Breast epithelium (tissue), 4 donors: ENCODE measurements at regions not wholly inside any gene's neighbourhood (a gene's known extent, or its start where the extent isn't known, plus 50 kb on each side); places are given as distances from the start of the nearest gene placed in this dataset.

ENCODE experiments used
- DNase-seq, 2 donors: peaks; one replicate each; pipeline ENCODE4 v3.0.0-alpha.2; 2019; ENCODE audit warnings: low spot score in 2 of 2
- H3K27ac ChIP-seq, 2 donors: fragments of 200-600 bp; sonication (generic) in 1 of 2; one replicate each; pipeline ENCODE4 v1.5.1; 2016 to 2019; ENCODE audit warnings: mild to moderate bottlenecking in 1 of 2
- H3K27me3 ChIP-seq, 2 donors: fragments of 200-600 bp; sonication (generic) in 1 of 2; one replicate each; pipeline versions ENCODE4 v1.5.1 to v1.6.0; 2017 to 2019; ENCODE audit warnings: control low read depth in 1 of 2, mild to moderate bottlenecking in 1 of 2
- H3K36me3 ChIP-seq: fragments of 200-600 bp; one replicate; pipeline ENCODE4 v1.5.1; 2019
- H3K4me1 ChIP-seq, 2 donors: fragments of 200-600 bp; sonication (generic); one replicate each; pipeline ENCODE4 v1.5.1; 2016 to 2019; ENCODE audit warnings: control low read depth in 1 of 2
- H3K4me3 ChIP-seq, 3 donors: fragments of 200-600 bp; sonication (generic); 1 replicate in 2 of 3; 2 replicates in 1 of 3; pipeline ENCODE4 v1.5.1; 2016 to 2019; ENCODE audit warnings: mild to moderate bottlenecking in 3 of 3, moderate library complexity in 2 of 3
- H3K9me3 ChIP-seq, 2 donors: fragments of 200-600 bp; sonication (generic) in 1 of 2; one replicate each; pipeline ENCODE4 v1.5.1; 2016 to 2019; ENCODE audit warnings: control low read depth in 1 of 2
- POLR2A ChIP-seq: fragments of 450-650 bp; IDR thresholded peaks from one replicate; pipeline ENCODE4 v1.6.1; 2016; ENCODE audit warnings: antibody characterized with exemption, mild to moderate bottlenecking, moderate library complexity
- POLR2AphosphoS5 ChIP-seq, 3 donors: sonication (generic); formaldehyde crosslinking; IDR thresholded peaks; one replicate each; pipeline ENCODE4 v1.6.1; 2017; ENCODE audit warnings: antibody characterized with exemption in 3 of 3
- intact Hi-C: fragments of 100-400 bp; cut with DNase I; formaldehyde crosslinking; loops from one replicate; pipeline ENCODE4 v1.15.1; 2023; ENCODE audit warnings: low total_unique reads
- TF ChIP-seq, protein P1 (sequence below), 3 donors: fragments of 450-650 bp; IDR thresholded peaks; one replicate each; pipeline ENCODE4 v1.5.1; 2016 to 2017; ENCODE audit warnings: antibody characterized with exemption in 3 of 3, mild to moderate bottlenecking in 3 of 3, moderate library complexity in 3 of 3

DNA sequence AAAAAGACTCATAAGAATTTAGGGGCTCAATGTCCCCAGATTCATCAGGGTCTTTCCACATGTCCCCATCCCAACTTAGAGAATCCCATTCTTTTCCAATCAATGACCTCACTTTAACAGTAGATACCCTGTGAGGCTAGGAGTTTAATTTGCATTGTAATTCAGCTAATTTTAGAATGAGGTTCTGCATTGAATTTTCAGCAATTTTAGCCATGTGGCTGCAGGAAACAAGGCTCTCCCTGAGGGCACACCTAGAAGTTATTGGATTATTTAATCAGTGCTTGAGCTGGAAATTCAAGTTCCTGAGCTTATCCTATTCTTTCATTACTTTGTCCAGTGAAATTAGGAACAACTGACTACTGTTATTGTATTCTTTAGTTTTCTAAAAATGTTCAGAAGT is 433.8 kb downstream of the ADAMTS20 start:
- TF ChIP-seq POLR2AphosphoS5 (IDR thresholded peaks at IDR 0.05): no peak
- no peak for TF ChIP-seq POLR2A

DNA sequence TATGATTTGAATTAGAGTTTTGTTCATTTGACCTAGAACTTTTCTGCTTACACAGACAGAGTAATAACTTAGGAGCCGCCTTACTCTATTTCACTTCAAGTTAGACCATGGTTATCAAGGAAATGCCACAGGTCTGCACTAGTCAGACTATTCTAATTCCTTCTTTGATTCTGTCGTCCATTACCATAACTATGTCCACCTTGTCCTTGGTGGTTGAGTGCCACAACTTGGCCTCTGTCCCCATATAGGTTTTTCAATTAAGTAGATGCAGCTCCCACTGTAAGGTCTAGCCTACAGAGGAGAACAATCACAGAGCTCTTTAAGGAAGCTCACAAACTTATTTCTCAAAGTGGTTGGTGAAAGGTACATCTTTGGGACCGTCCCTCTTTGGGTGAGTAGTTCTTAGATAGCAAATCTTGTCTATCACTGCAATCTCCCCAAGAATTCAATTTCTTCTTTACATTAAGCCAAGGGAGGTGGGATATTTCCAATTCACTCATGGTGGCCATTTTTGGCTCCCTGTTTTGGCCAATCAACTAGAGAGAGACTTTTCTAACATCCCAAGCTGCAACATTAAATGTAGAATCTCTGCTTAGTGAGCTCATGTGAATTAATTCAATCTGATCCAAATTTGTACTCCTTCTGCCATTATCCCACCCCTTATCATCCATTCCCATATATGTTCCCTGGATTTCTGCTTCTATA is 434.6 kb downstream of the ADAMTS20 start:
- Histone ChIP-seq H3K36me3 (no peaks in the 10 kb centered on the region), H3K27ac (no peak overlapping the region), H3K27me3 (no peaks in the 10 kb centered on the region), H3K9me3 (no peaks in the 10 kb centered on the region), H3K4me1 (no peaks in the 10 kb centered on the region), H3K4me3 (no peak overlapping the region)
- intact Hi-C loops: no loop called here
- no peak for DNase-seq
- no peak for TF ChIP-seq POLR2AphosphoS5 (IDR thresholded peaks at IDR 0.05)
- TF ChIP-seq POLR2A: no peak
- TF ChIP-seq, protein P1, sequence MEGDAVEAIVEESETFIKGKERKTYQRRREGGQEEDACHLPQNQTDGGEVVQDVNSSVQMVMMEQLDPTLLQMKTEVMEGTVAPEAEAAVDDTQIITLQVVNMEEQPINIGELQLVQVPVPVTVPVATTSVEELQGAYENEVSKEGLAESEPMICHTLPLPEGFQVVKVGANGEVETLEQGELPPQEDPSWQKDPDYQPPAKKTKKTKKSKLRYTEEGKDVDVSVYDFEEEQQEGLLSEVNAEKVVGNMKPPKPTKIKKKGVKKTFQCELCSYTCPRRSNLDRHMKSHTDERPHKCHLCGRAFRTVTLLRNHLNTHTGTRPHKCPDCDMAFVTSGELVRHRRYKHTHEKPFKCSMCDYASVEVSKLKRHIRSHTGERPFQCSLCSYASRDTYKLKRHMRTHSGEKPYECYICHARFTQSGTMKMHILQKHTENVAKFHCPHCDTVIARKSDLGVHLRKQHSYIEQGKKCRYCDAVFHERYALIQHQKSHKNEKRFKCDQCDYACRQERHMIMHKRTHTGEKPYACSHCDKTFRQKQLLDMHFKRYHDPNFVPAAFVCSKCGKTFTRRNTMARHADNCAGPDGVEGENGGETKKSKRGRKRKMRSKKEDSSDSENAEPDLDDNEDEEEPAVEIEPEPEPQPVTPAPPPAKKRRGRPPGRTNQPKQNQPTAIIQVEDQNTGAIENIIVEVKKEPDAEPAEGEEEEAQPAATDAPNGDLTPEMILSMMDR (IDR thresholded peaks at IDR 0.05): no peak

More for the DNA sequence above, 433.8 kb downstream of the ADAMTS20 start:
- Histone ChIP-seq H3K27ac (no peak overlapping the region), H3K4me3 (no peak overlapping the region), H3K27me3 (no peaks in the 10 kb centered on the region), H3K36me3 (no peaks in the 10 kb centered on the region), H3K4me1 (no peaks in the 10 kb centered on the region), H3K9me3 (no peaks in the 10 kb centered on the region)
- DNase-seq: no peak
- intact Hi-C loops: no loop called here

DNA sequence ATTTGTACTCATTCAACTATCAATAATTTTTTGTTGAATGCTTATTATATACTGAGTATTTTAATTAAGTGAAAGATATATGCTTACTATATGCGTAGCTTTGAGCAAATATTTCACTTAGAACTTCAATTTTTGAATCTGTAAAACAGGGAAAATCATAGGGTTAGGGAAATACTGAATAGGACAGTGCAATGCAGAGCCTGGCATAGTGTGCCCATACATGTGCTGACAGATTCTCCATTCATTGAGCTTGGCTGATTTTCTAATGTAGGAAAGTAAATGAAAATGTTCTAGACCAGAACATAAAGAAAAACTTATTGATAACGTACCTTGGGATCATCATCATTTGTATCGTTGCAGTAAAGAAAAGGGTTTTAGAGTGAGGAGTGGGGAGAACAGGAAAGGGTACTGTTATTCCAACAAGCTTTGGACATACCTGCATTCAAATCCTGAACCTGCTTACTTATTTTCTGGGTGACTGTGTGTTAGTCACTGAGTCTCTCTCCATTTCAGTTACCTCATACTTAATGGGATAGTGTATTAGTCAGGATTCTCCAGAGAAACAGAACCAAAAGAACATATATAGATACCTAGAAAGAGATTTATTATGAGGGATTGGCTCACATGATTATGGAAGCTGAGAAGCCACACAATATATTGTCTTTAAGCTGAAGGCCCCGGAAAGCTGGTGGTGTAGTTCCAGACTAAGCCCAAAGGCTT is 436.4 kb downstream of the ADAMTS20 start:
- H3K9me3 ChIP-seq: no peaks in the 10 kb centered on the region
- H3K36me3 ChIP-seq: no peaks in the 10 kb centered on the region
- no peaks in the 10 kb centered on the region for H3K27me3 ChIP-seq
- no peak overlapping the region for H3K27ac ChIP-seq
- no peak for TF ChIP-seq POLR2A
- no peak for TF ChIP-seq POLR2AphosphoS5 (IDR thresholded peaks at IDR 0.05)
- TF ChIP-seq, protein P1 (IDR thresholded peaks at IDR 0.05): no peak
- intact Hi-C loops: no loop called here
- no peaks in the 10 kb centered on the region for H3K4me1 ChIP-seq
- DNase-seq: no peak
- no peak overlapping the region for H3K4me3 ChIP-seq

DNA sequence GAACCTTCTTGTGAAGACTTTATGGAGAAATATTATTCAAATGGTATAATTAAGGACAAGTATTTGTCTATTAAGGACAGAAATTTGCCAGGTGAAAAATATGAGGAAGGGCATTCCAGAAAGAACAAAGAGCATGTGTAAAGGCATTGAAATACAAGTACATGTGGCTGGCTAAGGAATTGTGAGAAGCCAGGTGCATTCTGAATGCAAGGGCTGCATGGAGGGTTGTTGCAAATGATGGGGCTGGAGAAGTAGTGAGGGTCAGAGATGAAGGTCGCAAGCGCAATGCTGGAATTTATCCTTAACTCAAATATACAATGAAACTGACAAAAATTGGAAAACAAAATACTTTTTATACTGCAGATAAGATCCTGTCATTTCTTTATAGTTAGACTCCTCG is 437.7 kb downstream of the ADAMTS20 start:
- H3K4me1 ChIP-seq: no peaks in the 10 kb centered on the region
- no peak overlapping the region for H3K27ac ChIP-seq
- no peak overlapping the region for H3K4me3 ChIP-seq
- DNase-seq: no peak
- TF ChIP-seq, protein P1 (IDR thresholded peaks at IDR 0.05): no peak
- TF ChIP-seq POLR2AphosphoS5 (IDR thresholded peaks at IDR 0.05): no peak
- no peak for TF ChIP-seq POLR2A
- H3K27me3 ChIP-seq: no peaks in the 10 kb centered on the region
- intact Hi-C loops: no loop called here
- H3K9me3 ChIP-seq: no peaks in the 10 kb centered on the region
- H3K36me3 ChIP-seq: no peaks in the 10 kb centered on the region

DNA sequence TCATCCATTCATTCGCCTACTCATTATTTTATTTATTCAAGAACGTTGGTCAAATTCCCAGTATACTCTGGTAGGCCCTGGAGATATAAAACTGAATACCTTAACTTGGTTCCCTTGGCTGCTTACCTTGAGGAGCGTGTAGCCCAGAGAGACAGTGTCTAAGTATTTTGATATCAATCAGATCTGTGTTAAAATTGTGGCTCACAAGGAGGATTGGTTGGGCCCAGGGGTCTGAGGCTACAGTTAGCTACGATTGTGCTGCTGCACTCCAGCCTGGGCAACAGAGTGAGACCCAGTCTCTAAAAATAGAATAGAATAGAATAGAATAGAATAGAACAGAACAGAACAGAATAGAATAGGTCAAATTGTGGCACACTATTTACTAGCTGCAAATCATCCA is 438.4 kb downstream of the ADAMTS20 start:
- Histone ChIP-seq H3K4me3 (no peak overlapping the region), H3K9me3 (no peaks in the 10 kb centered on the region), H3K27me3 (no peaks in the 10 kb centered on the region), H3K36me3 (no peaks in the 10 kb centered on the region), H3K27ac (no peak overlapping the region), H3K4me1 (no peaks in the 10 kb centered on the region)
- TF ChIP-seq POLR2AphosphoS5 (IDR thresholded peaks at IDR 0.05) (no peak), POLR2A (no peak)
- TF ChIP-seq, protein P1 (IDR thresholded peaks at IDR 0.05): no peak
- DNase-seq: no peak
- intact Hi-C loops: no loop called here
